NCI-H1436 treated with DMSO at 0.1 percent for 48 hours (cell line): ENCODE measurements at regions not wholly inside any gene's neighbourhood (a gene's known extent, or its start where the extent isn't known, plus 50 kb on each side); places are given as distances from the start of the nearest gene placed in this dataset.

Experiments used
- DNase-seq: peaks from one replicate; lab custom pipeline; 2025; lab: John Stamatoyannopoulos, UW

GRCh38 chr13:85663856-85664255 is 135.4 kb downstream of the SLITRK6 start:
- no peak for DNase-seq

GRCh38 chr13:85662186-85662585 is 137.0 kb downstream of the SLITRK6 start:
- DNase-seq, result no peak

DNA sequence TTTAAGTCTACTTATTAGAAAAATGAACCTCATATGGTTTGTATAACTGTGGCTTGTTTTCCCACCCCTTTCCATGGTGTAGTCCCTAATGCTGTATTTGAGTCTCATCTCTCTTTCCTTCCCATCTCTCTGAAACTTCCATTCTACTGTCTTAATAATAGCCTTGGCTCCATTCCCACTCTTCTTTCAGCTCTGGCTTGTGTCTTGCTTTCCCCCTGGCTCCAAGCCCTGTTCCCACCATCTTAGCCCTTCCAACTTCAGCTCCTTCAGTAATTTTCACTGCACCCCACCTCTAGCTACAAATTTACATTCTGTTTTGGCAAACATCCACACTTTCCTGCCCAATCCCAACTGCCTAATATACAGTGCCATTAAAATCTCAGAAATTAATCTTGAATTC is 137.5 kb downstream of the SLITRK6 start:
- no peak for DNase-seq

DNA sequence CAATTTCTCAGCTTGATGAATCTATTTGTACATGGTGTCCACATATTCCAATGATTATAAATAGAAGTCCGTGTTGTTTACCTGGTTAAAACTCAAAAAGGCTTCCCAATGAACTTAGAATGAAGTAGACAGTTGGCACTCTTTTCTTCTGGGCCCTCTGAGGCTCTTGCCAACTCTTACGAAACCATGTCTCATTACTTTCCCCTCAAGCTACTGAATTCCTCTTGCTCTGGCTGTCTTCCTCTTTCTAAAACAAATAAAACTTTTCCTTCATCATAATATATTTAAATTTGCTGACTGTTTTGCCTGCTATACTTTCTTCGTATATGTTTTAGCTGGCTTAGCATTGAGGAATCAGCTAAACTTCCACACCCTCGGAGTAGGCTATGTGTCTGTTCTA is 139.7 kb downstream of the SLITRK6 start:
- no peak for DNase-seq

- DNase-seq, result no peak
These were observed 141.3 kb downstream of the SLITRK6 start for GRCh38 chr13:85657942-85658341.

GRCh38 chr13:85655040-85655439 is 144.2 kb downstream of the SLITRK6 start:
- DNase-seq, result no peak

DNA sequence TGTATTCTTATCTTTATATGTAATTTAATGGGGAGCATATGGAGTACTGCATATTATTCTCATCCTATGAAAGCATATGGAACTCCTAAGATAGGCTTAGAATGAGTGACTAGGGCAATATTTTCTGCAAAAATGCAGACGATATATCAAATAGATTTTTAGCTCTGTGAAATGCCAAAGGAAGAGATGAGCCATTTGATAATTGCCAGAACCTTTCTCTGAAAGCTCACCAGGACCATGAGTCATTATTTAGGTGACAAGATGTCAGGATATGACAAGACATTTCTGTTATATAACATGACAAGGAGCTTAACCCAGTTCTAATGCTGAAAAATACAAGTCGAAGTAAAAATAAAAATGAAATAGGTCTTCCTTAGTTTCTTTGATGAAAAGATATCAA is 145.0 kb downstream of the SLITRK6 start:
- DNase-seq, result no peak

GRCh38 chr13:85653681-85654080 is 145.5 kb downstream of the SLITRK6 start:
- DNase-seq, result no peak

GRCh38 chr13:85652491-85652890 is 146.7 kb downstream of the SLITRK6 start:
- no peak for DNase-seq

GRCh38 chr13:85651440-85651839 is 147.8 kb downstream of the SLITRK6 start:
- DNase-seq, result no peak

DNA sequence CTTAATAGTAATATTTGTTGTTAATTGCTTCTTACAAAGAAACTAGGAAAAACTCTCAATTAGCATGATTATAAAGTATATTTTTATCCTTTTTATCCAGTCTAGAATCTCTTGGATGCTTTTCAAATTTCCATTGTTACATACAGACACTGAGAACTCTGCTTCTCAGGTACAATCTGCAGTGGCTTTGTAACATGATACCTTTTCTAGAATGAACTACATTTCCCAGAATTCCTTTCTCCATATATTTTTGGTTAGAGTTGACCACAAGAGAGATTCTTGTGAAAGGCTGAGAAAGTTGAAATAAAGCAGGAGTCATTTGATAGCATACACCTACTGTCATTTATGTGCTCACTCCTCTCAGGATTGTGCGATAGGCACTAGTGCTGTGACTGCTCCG is 148.6 kb downstream of the SLITRK6 start:
- DNase-seq, result no peak

DNA sequence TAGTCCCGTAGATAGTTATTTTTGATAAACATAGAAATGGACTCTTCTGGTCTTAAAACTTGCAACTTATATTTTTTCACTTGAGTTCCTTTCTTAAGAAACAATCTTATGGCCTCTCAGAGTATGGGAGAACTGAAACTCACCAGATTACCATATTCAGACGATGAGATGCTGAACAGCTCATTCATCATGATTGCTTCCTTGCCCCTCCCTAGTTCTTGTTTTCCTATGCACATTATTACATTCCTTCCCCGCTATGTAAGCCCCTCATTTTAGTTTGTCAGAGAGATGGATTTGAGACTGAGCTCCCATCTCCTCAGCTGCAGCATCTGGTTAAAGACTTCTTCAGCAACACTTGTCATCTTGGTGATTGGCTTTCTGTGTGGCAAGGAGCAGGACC is 158.5 kb downstream of the SLITRK6 start:
- DNase-seq, result no peak

GRCh38 chr13:85638815-85639393 is 160.3 kb downstream of the SLITRK6 start:
- DNase-seq, result no peak

- DNase-seq, result no peak
These were observed 161.0 kb downstream of the SLITRK6 start for GRCh38 chr13:85638265-85638664.

DNA sequence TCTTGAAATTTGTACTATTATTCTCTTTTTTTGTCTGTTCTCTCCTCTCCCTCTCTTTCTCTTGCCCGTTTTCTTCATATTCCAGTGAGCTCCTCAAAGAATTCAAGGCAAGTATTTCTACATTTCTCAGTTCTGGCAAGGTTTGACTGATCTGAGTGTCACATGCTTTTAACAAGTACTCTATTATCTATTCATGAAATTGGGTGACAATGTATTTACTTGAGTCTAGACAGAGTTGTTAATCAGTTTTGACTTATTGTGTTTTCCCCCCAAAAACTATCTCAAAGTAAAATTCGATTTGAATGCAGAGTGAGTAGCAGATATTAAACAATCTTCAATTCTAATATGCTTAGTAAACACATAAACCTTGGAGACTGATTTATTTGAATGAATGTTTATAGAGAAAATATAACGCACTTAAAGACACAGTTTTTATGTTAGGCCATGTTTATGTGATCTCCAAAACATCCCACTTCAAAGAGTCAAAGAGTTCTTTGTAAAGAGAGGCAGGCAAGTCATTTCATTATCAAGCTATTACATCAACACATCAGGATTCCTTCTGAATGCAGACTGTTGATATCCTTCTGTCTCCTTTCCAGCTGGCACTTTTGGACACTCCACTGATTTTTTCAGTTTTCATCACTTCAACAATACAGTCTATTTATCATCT is 166.6 kb downstream of the SLITRK6 start:
- DNase-seq, result no peak

- DNase-seq, result no peak
These were observed 167.4 kb downstream of the SLITRK6 start for GRCh38 chr13:85631801-85632200.

- no peak for DNase-seq
These were observed 172.6 kb downstream of the SLITRK6 start for GRCh38 chr13:85626603-85627002.

GRCh38 chr13:85619321-85619720 is 179.9 kb downstream of the SLITRK6 start:
- no peak for DNase-seq

- no peak for DNase-seq
These were observed 180.7 kb downstream of the SLITRK6 start for GRCh38 chr13:85618521-85618920.

GRCh38 chr13:85616275-85616674 is 182.9 kb downstream of the SLITRK6 start:
- DNase-seq, result no peak

DNA sequence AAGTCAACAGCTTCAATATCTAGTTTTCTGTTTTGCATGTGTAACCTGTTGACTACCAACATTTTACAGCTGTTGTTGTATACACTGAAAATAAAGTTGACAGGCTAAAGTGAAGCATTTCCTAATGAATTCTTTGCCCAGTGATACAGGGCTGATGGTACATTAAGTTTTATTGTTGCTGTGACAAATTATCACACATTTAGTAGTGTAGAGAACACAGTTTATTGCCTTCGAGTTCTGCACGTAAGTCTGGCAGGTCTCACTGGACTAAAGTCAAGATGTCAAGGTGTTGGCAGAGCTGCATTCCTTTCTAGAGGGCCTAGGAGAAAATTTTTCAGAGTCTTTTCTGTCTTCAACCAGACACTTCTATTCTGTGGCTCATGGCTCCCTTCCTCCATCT is 184.2 kb downstream of the SLITRK6 start:
- no peak for DNase-seq

DNA sequence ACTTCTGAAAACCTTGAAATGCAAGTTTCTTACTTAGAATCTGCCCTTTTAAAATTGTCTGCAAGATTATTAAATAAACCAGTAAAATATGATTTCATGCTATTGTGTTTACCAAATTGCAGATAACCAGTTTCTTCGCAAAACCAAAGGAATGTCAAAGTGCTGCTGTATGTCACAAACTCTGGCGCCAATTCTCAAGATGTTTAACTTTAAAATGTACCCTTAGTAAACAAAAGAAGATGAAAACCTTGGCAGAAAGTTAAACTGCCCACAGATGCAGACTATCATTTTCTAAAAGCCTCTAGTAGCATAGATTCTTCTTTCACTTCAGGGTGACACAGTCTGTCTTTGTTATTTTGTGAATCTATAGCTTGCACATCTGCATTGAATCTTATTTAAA is 189.2 kb downstream of the SLITRK6 start:
- DNase-seq, result no peak

DNA sequence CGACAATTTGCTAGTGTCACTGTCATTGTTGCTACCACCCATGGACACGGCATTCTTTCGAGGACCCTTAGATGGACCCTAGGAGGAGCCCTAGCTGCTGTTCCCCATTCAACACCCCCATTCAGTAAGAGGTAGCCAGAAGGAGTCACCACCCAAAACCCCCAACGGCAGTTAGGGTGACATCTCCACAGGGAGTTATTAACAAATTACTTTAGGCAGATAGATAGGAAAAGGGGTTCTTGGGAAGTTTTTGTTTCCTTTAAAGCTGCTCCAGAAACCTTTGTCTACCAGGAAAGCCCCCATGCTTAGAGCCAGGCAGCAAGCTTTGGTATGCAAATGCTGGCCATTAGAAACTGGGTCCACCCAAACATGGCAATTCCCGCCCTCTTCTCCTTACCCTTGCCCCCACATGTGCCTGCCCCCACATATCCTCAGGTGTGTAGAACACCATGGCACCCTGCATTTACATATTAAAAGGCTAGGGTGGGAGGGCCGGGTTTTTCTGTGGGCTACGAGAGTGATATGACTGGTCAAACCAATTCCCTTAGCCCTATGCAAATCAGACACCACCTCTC is 190.9 kb downstream of the SLITRK6 start:
- DNase-seq, result no peak

GRCh38 chr13:85603735-85604134 is 195.5 kb downstream of the SLITRK6 start:
- DNase-seq, result no peak
